Adrenal gland (tissue), 9 donors: ENCODE measurements at regions not wholly inside any gene's neighbourhood (a gene's known extent, or its start where the extent isn't known, plus 50 kb on each side); places are given as distances from the start of the nearest gene placed in this dataset.
A peak's percentile ranks its signal among the peaks of the same experiment; 100 is the strongest.

Experiments
- DNase-seq, 7 donors: peaks; one replicate each; pipeline ENCODE4 v3.0.0-alpha.2; 2019 to 2020
- H3K27ac ChIP-seq, 5 donors: fragments of 200-600 bp; sonication (generic) in 4 of 5; 1 replicate in 3 of 5; 2 replicates in 2 of 5; pipeline versions ENCODE4 v1.5.1 to v1.8.0; 2016 to 2020; ENCODE audit warnings: mild to moderate bottlenecking in 1 of 5
- H3K27me3 ChIP-seq: fragments of 200-600 bp; 2 replicates; pipeline ENCODE4 v1.8.0; 2021
- H3K36me3 ChIP-seq, 2 donors: fragments of 200-600 bp; replicated peaks in 1 of 2; 1 replicate in 1 of 2; 2 replicates in 1 of 2; pipeline versions ENCODE4 v1.5.1 to v1.8.0; 2018 to 2022
- H3K4me1 ChIP-seq, 2 donors: fragments of 200-600 bp; replicated peaks in 1 of 2; 1 replicate in 1 of 2; 2 replicates in 1 of 2; pipeline versions ENCODE4 v1.5.1 to v1.8.0; 2018 to 2021
- H3K4me3 ChIP-seq, 4 donors: fragments of 200-600 bp; sonication (generic) in 3 of 4; one replicate each; pipeline ENCODE4 v1.5.1; 2016 to 2018
- H3K9me3 ChIP-seq, 3 donors: fragments of 200-600 bp; sonication (generic) in 1 of 3; replicated peaks in 1 of 3; 1 replicate in 2 of 3; 2 replicates in 1 of 3; pipeline versions ENCODE4 v1.5.1 to v1.8.0; 2016 to 2021
- CTCF ChIP-seq, 6 experiments: fragments of 450-650 bp in 4 of 6; fragments of 200-600 bp in 2 of 6; sonication (generic) in 1 of 6; IDR thresholded peaks; 1 replicate in 5 of 6; 2 replicates in 1 of 6; pipeline versions ENCODE4 v1.5.1 to v1.8.0; 2016 to 2021; ENCODE audit warnings: antibody characterized with exemption in 6 of 6, mild to moderate bottlenecking in 2 of 6, moderate library complexity in 1 of 6
- POLR2A ChIP-seq, 2 donors: fragments of 450-650 bp; IDR thresholded peaks; one replicate each; pipeline ENCODE4 v1.6.1; 2017; ENCODE audit warnings: antibody characterized with exemption in 2 of 2, mild to moderate bottlenecking in 2 of 2, moderate library complexity in 1 of 2
- WGBS, 4 donors: extraction: QIAGEN DNeasy Blood & Tissue Kit in 2 of 4; methylation state at CpG; one replicate each; pipeline versions ENCODE4 v1.1.5 to v1.1.7; 2013 to 2017; 5-methylcytosine and 5-hydroxymethylcytosine counted together
- intact Hi-C, 2 donors: fragments of 100-400 bp; cut with DNase I; formaldehyde crosslinking; loops; one replicate each; pipeline versions ENCODE4 v1.14.1 to v1.15.0; 2022 to 2023
- donor health status: healthy with polysubstance abuse.
- donor health status: Bipolar disorder and iron deficiency.
- donor health status: DM: yes; HTN: yes; CAD: no.
- donor health status: DM: no; HTN: no; CAD: no.
- donor health status: DM: no; HTN: no; CAD: no.

- intact Hi-C loops = no loop called here
Measured at GRCh38 chr9:38196714-38197113, 127.7 kb upstream of the SHB start.

GRCh38 chr9:38195737-38196161 lies 126.7 kb upstream of the SHB start:
- Histone ChIP-seq H3K9me3 (no peaks in the 10 kb centered on the region), H3K4me1 (no peaks in the 10 kb centered on the region), H3K4me3 (no peak overlapping the region), H3K27ac (no peak overlapping the region), H3K36me3 (no peaks in the 10 kb centered on the region), H3K27me3 (no peaks in the 10 kb centered on the region)
- intact Hi-C loops = no loop called here
- TF ChIP-seq CTCF (IDR thresholded peaks at IDR 0.05) = no peak
- no peak for TF ChIP-seq POLR2A (IDR thresholded peaks at IDR 0.05)
- WGBS, 4 donors = 52 to 68% (median 59%) methylated on average over 7 of the region's 7 CpGs
- peak in 2 of 7 donors; percentile 6 to 23 for DNase-seq

More at GRCh38 chr9:38196714-38197113, 127.7 kb upstream of the SHB start:
- H3K36me3 ChIP-seq = no peaks in the 10 kb centered on the region
- WGBS, 4 donors = 44 to 56% (median 48%) methylated on average over 3 of the region's 3 CpGs
- no peak for TF ChIP-seq POLR2A (IDR thresholded peaks at IDR 0.05)
- TF ChIP-seq CTCF (IDR thresholded peaks at IDR 0.05) = no peak
- H3K9me3 ChIP-seq = no peaks in the 10 kb centered on the region
- no peak for DNase-seq
- H3K4me1 ChIP-seq = no peaks in the 10 kb centered on the region
- H3K27ac ChIP-seq = no peak overlapping the region
- no peaks in the 10 kb centered on the region for H3K27me3 ChIP-seq
- no peak overlapping the region for H3K4me3 ChIP-seq

- H3K27ac ChIP-seq = no peak overlapping the region
- no peaks in the 10 kb centered on the region for H3K9me3 ChIP-seq
- H3K27me3 ChIP-seq = no peaks in the 10 kb centered on the region
- no peak for DNase-seq
- H3K4me1 ChIP-seq = no peaks in the 10 kb centered on the region
- no peaks in the 10 kb centered on the region for H3K36me3 ChIP-seq
- intact Hi-C loops = no loop called here
- no peak overlapping the region for H3K4me3 ChIP-seq
- WGBS, 4 donors = 67 to 78% (median 72%) methylated on average over 4 of the region's 4 CpGs
- TF ChIP-seq POLR2A (IDR thresholded peaks at IDR 0.05) (no peak), CTCF (IDR thresholded peaks at IDR 0.05) (no peak)
Measured at GRCh38 chr9:38194870-38195269, 125.8 kb upstream of the SHB start.

- intact Hi-C loops = no loop called here
- no peak for DNase-seq
- 64 to 100% (median 79%) methylated on average over 1 to 4 of the region's 4 CpGs for WGBS, 4 donors
- Histone ChIP-seq H3K27ac (no peak overlapping the region), H3K27me3 (no peaks in the 10 kb centered on the region), H3K4me3 (no peak overlapping the region), H3K9me3 (no peaks in the 10 kb centered on the region), H3K36me3 (no peaks in the 10 kb centered on the region), H3K4me1 (no peaks in the 10 kb centered on the region)
- TF ChIP-seq POLR2A (IDR thresholded peaks at IDR 0.05) (no peak), CTCF (IDR thresholded peaks at IDR 0.05) (no peak)
Measured at GRCh38 chr9:38192731-38193265, 123.8 kb upstream of the SHB start.
